HEK293 (cell line): ENCODE measurements at regions not wholly inside any gene's neighbourhood (a gene's known extent, or its start where the extent isn't known, plus 50 kb on each side); places are given as distances from the start of the nearest gene placed in this dataset.

Experiments used
- CTCF ChIA-PET: fragments of 350-600 bp; formaldehyde crosslinking; extraction: SDS; loops from one replicate; lab custom pipeline; 2021; ENCODE audit warnings: antibody characterized with exemption; lab: Yijun Ruan, JAX
- POLR2A ChIA-PET: fragments of 300-600 bp; formaldehyde crosslinking; extraction: SDS; loops from one replicate; lab custom pipeline; 2020; ENCODE audit warnings: antibody characterized with exemption, inconsistent platforms; lab: Yijun Ruan, JAX
- H3K27ac ChIP-seq: fragments of 200-500 bp; sonication (Bioruptor generic); 2 replicates; pipeline ENCODE4 v1.5.1; 2014; ENCODE audit warnings: low read depth, low read length, control low read depth, inconsistent platforms; ENCODE audit errors: extremely low read depth
- H3K36me3 ChIP-seq, 2 experiments: fragments of 200-500 bp in 1 of 2; sonication (Bioruptor generic) in 1 of 2; 1 replicate in 1 of 2; 2 replicates in 1 of 2; pipeline ENCODE4 v1.5.1; 2014 to 2017; ENCODE audit warnings: inconsistent platforms in 2 of 2, low read length in 2 of 2; ENCODE audit not compliant: control insufficient read depth in 2 of 2, insufficient read depth in 1 of 2
- H3K4me1 ChIP-seq: fragments of 200-500 bp; sonication (Bioruptor generic); 2 replicates; pipeline ENCODE4 v1.5.1; 2014; ENCODE audit warnings: mild to moderate bottlenecking, low read length, inconsistent platforms; ENCODE audit not compliant: control insufficient read depth, insufficient read depth
- H3K4me3 ChIP-seq: 2 replicates; pipeline ENCODE4 v1.5.1; 2011; ENCODE audit warnings: low read depth, mild to moderate bottlenecking, control low read depth, low read length, moderate library complexity
- H3K9me3 ChIP-seq: fragments of 200-500 bp; sonication (Bioruptor generic); 2 replicates; pipeline ENCODE4 v1.5.1; 2014; ENCODE audit warnings: low read depth, low read length, inconsistent platforms; ENCODE audit not compliant: control insufficient read depth, insufficient read depth
- GLI4 ChIP-seq: fragments of 450-650 bp; formaldehyde crosslinking; IDR thresholded peaks from 2 replicates; pipeline ENCODE4 v1.5.1; 2016; ENCODE audit warnings: missing biosample characterization, missing genetic modification characterization
- HOXD13 ChIP-seq: sonication (generic); formaldehyde crosslinking; IDR thresholded peaks from 2 replicates; pipeline ENCODE4 v1.8.0; 2022; ENCODE audit warnings: missing genetic modification reagents, borderline replicate concordance
- REPIN1 ChIP-seq: fragments of 450-650 bp; formaldehyde crosslinking; IDR thresholded peaks from 2 replicates; pipeline ENCODE4 v1.5.1; 2017; ENCODE audit warnings: missing biosample characterization, missing genetic modification characterization, low read depth
- SP3 ChIP-seq: fragments of 450-650 bp; formaldehyde crosslinking; IDR thresholded peaks from 2 replicates; pipeline ENCODE4 v1.5.1; 2016; ENCODE audit warnings: missing biosample characterization, missing genetic modification characterization
- TCF7L2 ChIP-seq: IDR thresholded peaks from 2 replicates; pipeline ENCODE4 v1.6.1; 2011; ENCODE audit warnings: low read depth, mild to moderate bottlenecking, inconsistent platforms, low read length, moderate library complexity, borderline replicate concordance
- ZBTB21 ChIP-seq: fragments of 450-650 bp; formaldehyde crosslinking; IDR thresholded peaks from 2 replicates; pipeline ENCODE4 v1.5.1; 2017; ENCODE audit warnings: missing biosample characterization, missing genetic modification characterization
- ZBTB7A ChIP-seq: fragments of 450-650 bp; formaldehyde crosslinking; IDR thresholded peaks from 2 replicates; pipeline ENCODE4 v1.5.1; 2016; ENCODE audit warnings: low read depth, missing biosample characterization, missing genetic modification characterization
- ZNF211 ChIP-seq: fragments of 450-650 bp; formaldehyde crosslinking; IDR thresholded peaks from 2 replicates; pipeline ENCODE4 v1.5.1; 2016; ENCODE audit warnings: low read depth, missing biosample characterization, missing genetic modification characterization
- ZNF223 ChIP-seq: fragments of 450-650 bp; formaldehyde crosslinking; IDR thresholded peaks from 2 replicates; pipeline ENCODE4 v1.5.1; 2016; ENCODE audit warnings: missing biosample characterization, missing genetic modification characterization
- ZNF239 ChIP-seq: fragments of 450-650 bp; formaldehyde crosslinking; IDR thresholded peaks from 2 replicates; pipeline ENCODE4 v1.5.1; 2016; ENCODE audit warnings: missing biosample characterization, missing genetic modification characterization
- ZNF266 ChIP-seq: fragments of 450-650 bp; formaldehyde crosslinking; IDR thresholded peaks from 2 replicates; pipeline ENCODE4 v1.5.1; 2016; ENCODE audit warnings: missing biosample characterization, missing genetic modification characterization, low read depth
- ZNF302 ChIP-seq: fragments of 450-650 bp; formaldehyde crosslinking; IDR thresholded peaks from 2 replicates; pipeline ENCODE4 v1.5.1; 2016; ENCODE audit warnings: missing biosample characterization, missing genetic modification characterization, low read depth
- ZNF473 ChIP-seq: fragments of 450-650 bp; formaldehyde crosslinking; IDR thresholded peaks from 2 replicates; pipeline ENCODE4 v1.5.1; 2017; ENCODE audit warnings: missing biosample characterization, missing genetic modification characterization
- ZNF501 ChIP-seq: fragments of 450-650 bp; formaldehyde crosslinking; IDR thresholded peaks from 2 replicates; pipeline ENCODE4 v1.5.1; 2016; ENCODE audit warnings: missing biosample characterization, missing genetic modification characterization
- ZNF530 ChIP-seq: fragments of 450-650 bp; formaldehyde crosslinking; IDR thresholded peaks from 2 replicates; pipeline ENCODE4 v1.5.1; 2016; ENCODE audit warnings: low read depth, missing biosample characterization, missing genetic modification characterization
- ZNF544 ChIP-seq: fragments of 450-650 bp; formaldehyde crosslinking; IDR thresholded peaks from 2 replicates; pipeline ENCODE4 v1.5.0; 2017; ENCODE audit warnings: missing biosample characterization, missing genetic modification characterization
- ZNF558 ChIP-seq: fragments of 450-650 bp; formaldehyde crosslinking; IDR thresholded peaks from 2 replicates; pipeline ENCODE4 v1.5.1; 2016; ENCODE audit warnings: missing biosample characterization, missing genetic modification characterization
- ZNF561 ChIP-seq: fragments of 450-650 bp; IDR thresholded peaks from 2 replicates; pipeline ENCODE4 v1.5.1; 2018; ENCODE audit warnings: missing biosample characterization, missing genetic modification characterization, borderline replicate concordance
- ZNF580 ChIP-seq: fragments of 450-650 bp; formaldehyde crosslinking; IDR thresholded peaks from 2 replicates; pipeline ENCODE4 v1.5.1; 2016; ENCODE audit warnings: missing biosample characterization, missing genetic modification characterization
- ZNF623 ChIP-seq: fragments of 450-650 bp; formaldehyde crosslinking; IDR thresholded peaks from 2 replicates; pipeline ENCODE4 v1.5.1; 2016; ENCODE audit warnings: missing biosample characterization, missing genetic modification characterization
- ZNF624 ChIP-seq: fragments of 450-650 bp; formaldehyde crosslinking; IDR thresholded peaks from 2 replicates; pipeline ENCODE4 v1.5.1; 2017; ENCODE audit warnings: missing biosample characterization, missing genetic modification characterization
- ZNF692 ChIP-seq: fragments of 450-650 bp; formaldehyde crosslinking; IDR thresholded peaks from 2 replicates; pipeline ENCODE4 v1.5.1; 2016; ENCODE audit warnings: missing biosample characterization, missing genetic modification characterization
- ZNF785 ChIP-seq: fragments of 450-650 bp; formaldehyde crosslinking; IDR thresholded peaks from 2 replicates; pipeline ENCODE4 v1.5.1; 2016; ENCODE audit warnings: missing biosample characterization, missing genetic modification characterization
- ZNF843 ChIP-seq: fragments of 450-650 bp; formaldehyde crosslinking; IDR thresholded peaks from 2 replicates; pipeline ENCODE4 v1.5.1; 2016; ENCODE audit warnings: missing biosample characterization, missing genetic modification characterization
- ZSCAN30 ChIP-seq: fragments of 450-650 bp; IDR thresholded peaks from 2 replicates; pipeline ENCODE4 v1.5.1; 2018; ENCODE audit warnings: missing biosample characterization, mild to moderate bottlenecking, missing genetic modification characterization, moderate library complexity
- TF ChIP-seq, protein P1 (sequence below): fragments of 450-650 bp; formaldehyde crosslinking; IDR thresholded peaks from 2 replicates; pipeline ENCODE4 v1.5.1; 2016; ENCODE audit warnings: missing biosample characterization, missing genetic modification characterization
- TF ChIP-seq, protein P2 (sequence below): fragments of 450-650 bp; IDR thresholded peaks from 2 replicates; pipeline ENCODE4 v1.5.1; 2018; ENCODE audit warnings: missing biosample characterization, mild to moderate bottlenecking, missing genetic modification characterization
- TF ChIP-seq, protein P3 (sequence below): fragments of 450-650 bp; formaldehyde crosslinking; optimal IDR thresholded peaks from 2 replicates; pipeline ENCODE3; 2016; ENCODE audit warnings: missing biosample characterization, mild to moderate bottlenecking, missing genetic modification characterization
- TF ChIP-seq, protein P4 (sequence below): fragments of 450-650 bp; formaldehyde crosslinking; IDR thresholded peaks from 2 replicates; pipeline ENCODE4 v1.5.1; 2016; ENCODE audit warnings: missing biosample characterization, missing genetic modification characterization, borderline replicate concordance

DNA sequence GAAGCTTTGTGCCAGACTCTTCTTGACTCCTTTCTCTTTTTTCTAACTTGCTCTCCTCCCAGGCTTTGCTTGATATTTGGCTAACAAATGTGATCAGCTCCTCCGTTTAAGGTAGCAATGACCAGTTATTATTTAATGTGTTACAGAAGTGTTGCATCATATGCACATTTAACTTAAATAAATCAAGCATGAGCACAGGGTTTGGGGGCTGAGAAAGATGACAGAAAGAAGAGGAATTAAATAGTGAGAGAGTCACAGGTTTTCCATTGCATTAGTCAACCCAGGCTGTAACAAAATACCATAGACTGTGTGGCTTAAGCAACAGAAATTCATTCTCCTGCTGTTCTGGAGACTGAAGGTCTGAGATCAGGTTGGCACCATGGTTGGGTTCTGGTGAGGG lies 343.8 kb downstream of the RPRM start:
- H3K36me3 ChIP-seq, result no peaks in the 10 kb centered on the region
- POLR2A ChIA-PET, result no interaction called here
- H3K4me1 ChIP-seq, result no peaks in the 10 kb centered on the region
- TF ChIP-seq, protein P1, sequence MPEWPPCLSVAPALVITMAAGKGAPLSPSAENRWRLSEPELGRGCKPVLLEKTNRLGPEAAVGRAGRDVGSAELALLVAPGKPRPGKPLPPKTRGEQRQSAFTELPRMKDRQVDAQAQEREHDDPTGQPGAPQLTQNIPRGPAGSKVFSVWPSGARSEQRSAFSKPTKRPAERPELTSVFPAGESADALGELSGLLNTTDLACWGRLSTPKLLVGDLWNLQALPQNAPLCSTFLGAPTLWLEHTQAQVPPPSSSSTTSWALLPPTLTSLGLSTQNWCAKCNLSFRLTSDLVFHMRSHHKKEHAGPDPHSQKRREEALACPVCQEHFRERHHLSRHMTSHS, result no peak
- TF ChIP-seq ZNF843 (tag by site-specific recombination) (no peak), ZNF544 (tag by site-specific recombination) (no peak), HOXD13 (CRISPR knock-in tag) (no peak), ZNF223 (tag by site-specific recombination) (no peak), ZNF623 (tag by site-specific recombination) (no peak), TCF7L2 (no peak), ZNF624 (tag by site-specific recombination) (no peak), ZNF239 (tag by site-specific recombination) (no peak), REPIN1 (tag by site-specific recombination) (no peak), ZNF561 (tag by site-specific recombination) (no peak), ZNF266 (tag by site-specific recombination) (no peak), ZNF580 (tag by site-specific recombination) (no peak), ZNF501 (tag by site-specific recombination) (no peak)
- TF ChIP-seq, protein P2, sequence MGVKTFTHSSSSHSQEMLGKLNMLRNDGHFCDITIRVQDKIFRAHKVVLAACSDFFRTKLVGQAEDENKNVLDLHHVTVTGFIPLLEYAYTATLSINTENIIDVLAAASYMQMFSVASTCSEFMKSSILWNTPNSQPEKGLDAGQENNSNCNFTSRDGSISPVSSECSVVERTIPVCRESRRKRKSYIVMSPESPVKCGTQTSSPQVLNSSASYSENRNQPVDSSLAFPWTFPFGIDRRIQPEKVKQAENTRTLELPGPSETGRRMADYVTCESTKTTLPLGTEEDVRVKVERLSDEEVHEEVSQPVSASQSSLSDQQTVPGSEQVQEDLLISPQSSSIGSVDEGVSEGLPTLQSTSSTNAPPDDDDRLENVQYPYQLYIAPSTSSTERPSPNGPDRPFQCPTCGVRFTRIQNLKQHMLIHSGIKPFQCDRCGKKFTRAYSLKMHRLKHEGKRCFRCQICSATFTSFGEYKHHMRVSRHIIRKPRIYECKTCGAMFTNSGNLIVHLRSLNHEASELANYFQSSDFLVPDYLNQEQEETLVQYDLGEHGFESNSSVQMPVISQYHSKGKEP (tag by site-specific recombination), result no peak
- TF ChIP-seq, all 188 proteins: peak for 0
- no peaks in the 10 kb centered on the region for H3K9me3 ChIP-seq
- H3K4me3 ChIP-seq, result no peak overlapping the region
- H3K27ac ChIP-seq, result no peak overlapping the region
- CTCF ChIA-PET, result interaction anchor here (0.9 kb wide), 1 partner anchor 9 kb away, joined by 3 read pairs; no protein-coding TSS in a partner anchor

DNA sequence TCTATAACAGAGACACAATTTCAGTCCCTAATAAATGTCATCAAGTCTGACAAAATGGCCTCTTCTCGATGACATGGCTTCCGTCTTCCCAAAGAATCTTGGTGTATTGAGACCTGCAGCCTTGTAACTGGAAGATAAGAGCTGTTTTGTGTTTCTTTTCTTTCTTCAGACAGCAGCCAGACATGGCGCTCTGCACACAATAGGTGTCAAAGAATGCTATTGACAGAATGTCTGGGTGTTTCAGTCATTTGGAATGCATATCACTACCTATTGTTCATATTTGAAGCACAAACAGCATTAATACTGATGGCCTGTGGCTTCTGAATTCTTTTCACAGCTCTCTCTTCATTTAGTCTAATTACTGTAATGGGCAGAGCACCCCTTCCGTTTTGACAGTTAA lies 344.8 kb downstream of the RPRM start:
- Histone ChIP-seq H3K27ac (no peak overlapping the region), H3K9me3 (no peaks in the 10 kb centered on the region), H3K36me3 (no peaks in the 10 kb centered on the region), H3K4me1 (no peaks in the 10 kb centered on the region), H3K4me3 (no peak overlapping the region)
- CTCF ChIA-PET, result no interaction called here
- POLR2A ChIA-PET, result no interaction called here
- TF ChIP-seq ZBTB21 (tag by site-specific recombination) (no peak), ZNF692 (tag by site-specific recombination) (no peak), ZSCAN30 (tag by site-specific recombination) (no peak), ZNF785 (tag by site-specific recombination) (no peak), GLI4 (no peak), ZNF558 (tag by site-specific recombination) (no peak), ZBTB7A (tag by site-specific recombination) (no peak), ZNF211 (tag by site-specific recombination) (no peak), SP3 (tag by site-specific recombination) (no peak), ZNF473 (no peak), ZNF302 (tag by site-specific recombination) (no peak), ZNF530 (no peak)
- TF ChIP-seq, protein P3, sequence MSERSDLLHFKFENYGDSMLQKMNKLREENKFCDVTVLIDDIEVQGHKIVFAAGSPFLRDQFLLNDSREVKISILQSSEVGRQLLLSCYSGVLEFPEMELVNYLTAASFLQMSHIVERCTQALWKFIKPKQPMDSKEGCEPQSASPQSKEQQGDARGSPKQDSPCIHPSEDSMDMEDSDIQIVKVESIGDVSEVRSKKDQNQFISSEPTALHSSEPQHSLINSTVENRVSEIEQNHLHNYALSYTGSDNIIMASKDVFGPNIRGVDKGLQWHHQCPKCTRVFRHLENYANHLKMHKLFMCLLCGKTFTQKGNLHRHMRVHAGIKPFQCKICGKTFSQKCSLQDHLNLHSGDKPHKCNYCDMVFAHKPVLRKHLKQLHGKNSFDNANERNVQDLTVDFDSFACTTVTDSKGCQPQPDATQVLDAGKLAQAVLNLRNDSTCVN, result no peak
- TF ChIP-seq, protein P4, sequence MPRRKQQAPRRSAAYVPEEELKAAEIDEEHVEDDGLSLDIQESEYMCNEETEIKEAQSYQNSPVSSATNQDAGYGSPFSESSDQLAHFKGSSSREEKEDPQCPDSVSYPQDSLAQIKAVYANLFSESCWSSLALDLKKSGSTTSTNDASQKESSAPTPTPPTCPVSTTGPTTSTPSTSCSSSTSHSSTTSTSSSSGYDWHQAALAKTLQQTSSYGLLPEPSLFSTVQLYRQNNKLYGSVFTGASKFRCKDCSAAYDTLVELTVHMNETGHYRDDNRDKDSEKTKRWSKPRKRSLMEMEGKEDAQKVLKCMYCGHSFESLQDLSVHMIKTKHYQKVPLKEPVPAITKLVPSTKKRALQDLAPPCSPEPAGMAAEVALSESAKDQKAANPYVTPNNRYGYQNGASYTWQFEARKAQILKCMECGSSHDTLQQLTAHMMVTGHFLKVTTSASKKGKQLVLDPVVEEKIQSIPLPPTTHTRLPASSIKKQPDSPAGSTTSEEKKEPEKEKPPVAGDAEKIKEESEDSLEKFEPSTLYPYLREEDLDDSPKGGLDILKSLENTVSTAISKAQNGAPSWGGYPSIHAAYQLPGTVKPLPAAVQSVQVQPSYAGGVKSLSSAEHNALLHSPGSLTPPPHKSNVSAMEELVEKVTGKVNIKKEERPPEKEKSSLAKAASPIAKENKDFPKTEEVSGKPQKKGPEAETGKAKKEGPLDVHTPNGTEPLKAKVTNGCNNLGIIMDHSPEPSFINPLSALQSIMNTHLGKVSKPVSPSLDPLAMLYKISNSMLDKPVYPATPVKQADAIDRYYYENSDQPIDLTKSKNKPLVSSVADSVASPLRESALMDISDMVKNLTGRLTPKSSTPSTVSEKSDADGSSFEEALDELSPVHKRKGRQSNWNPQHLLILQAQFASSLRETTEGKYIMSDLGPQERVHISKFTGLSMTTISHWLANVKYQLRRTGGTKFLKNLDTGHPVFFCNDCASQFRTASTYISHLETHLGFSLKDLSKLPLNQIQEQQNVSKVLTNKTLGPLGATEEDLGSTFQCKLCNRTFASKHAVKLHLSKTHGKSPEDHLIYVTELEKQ, result no peak
